Colonic mucosa (tissue), 4 donors: ENCODE measurements at regions not wholly inside any gene's neighbourhood (a gene's known extent, or its start where the extent isn't known, plus 50 kb on each side); places are given as distances from the start of the nearest gene placed in this dataset.

ENCODE experiments used
- DNase-seq: peaks from one replicate; pipeline ENCODE4 v3.0.0-alpha.2; 2020
- H3K27ac ChIP-seq: fragments of 200-600 bp; one replicate; pipeline ENCODE4 v1.8.0; 2021
- H3K27me3 ChIP-seq: fragments of 200-600 bp; one replicate; pipeline ENCODE4 v1.8.0; 2021
- H3K36me3 ChIP-seq: fragments of 200-600 bp; one replicate; pipeline ENCODE4 v1.8.0; 2021
- H3K4me1 ChIP-seq: fragments of 200-600 bp; one replicate; pipeline ENCODE4 v1.8.0; 2021; ENCODE audit warnings: mild to moderate bottlenecking
- H3K4me3 ChIP-seq: fragments of 200-600 bp; one replicate; pipeline ENCODE4 v1.8.0; 2021
- H3K9ac ChIP-seq, 2 donors: one replicate each; pipeline ENCODE4 v1.7.0; 2013; ENCODE audit warnings: control low read depth in 2 of 2, low read depth in 2 of 2, low read length in 2 of 2
- H3K9me3 ChIP-seq: fragments of 200-600 bp; one replicate; pipeline ENCODE4 v1.8.0; 2021
- intact Hi-C: fragments of 100-400 bp; cut with DNase I; formaldehyde crosslinking; loops from one replicate; pipeline ENCODE4 v1.14.1; 2022
- TF ChIP-seq, protein P1 (sequence below): fragments of 200-600 bp; IDR thresholded peaks from one replicate; pipeline ENCODE4 v1.8.0; 2022; ENCODE audit warnings: antibody characterized with exemption, mild to moderate bottlenecking
- donor health status: healthy.
- donor health status: DM: no; HTN: no; CAD: no.
- donor health status: DM: no; HTN: no; CAD: no.

DNA sequence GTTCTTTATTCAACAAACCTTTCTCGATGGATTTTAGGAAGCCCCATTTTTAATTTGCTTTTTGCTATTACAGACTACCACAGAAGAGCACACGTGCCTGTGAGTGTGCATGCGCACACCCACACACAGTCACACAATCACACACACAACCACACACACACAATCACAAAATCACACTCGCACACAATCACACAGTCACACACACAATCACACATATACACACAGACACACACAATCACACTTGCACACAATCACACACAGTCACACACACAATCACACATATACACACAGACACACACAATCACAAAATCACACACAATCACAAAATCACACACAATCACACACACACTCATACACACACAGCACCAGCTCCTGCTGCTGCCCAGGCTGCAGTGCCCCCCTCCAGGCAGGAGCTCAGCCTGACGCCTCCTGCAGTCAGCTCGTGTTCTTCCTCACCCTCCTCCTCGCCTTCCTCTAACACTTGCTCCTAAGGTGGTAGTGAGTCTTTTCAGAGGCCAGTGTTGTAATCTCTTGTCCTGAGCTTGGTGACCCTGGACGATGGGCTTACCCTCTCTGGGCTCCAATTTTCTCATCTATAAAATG, 125.0 kb upstream of the SOX1 start:
- no peak overlapping the region for H3K4me3 ChIP-seq
- no peak for DNase-seq
- no peaks in the 10 kb centered on the region for H3K36me3 ChIP-seq
- H3K9me3 ChIP-seq, result no peaks in the 10 kb centered on the region
- no peaks in the 10 kb centered on the region for H3K27me3 ChIP-seq
- no peak overlapping the region for H3K27ac ChIP-seq
- no peak overlapping the region for H3K9ac ChIP-seq
- H3K4me1 ChIP-seq, result no peaks in the 10 kb centered on the region
- intact Hi-C loops, result no loop called here
- TF ChIP-seq, protein P1, sequence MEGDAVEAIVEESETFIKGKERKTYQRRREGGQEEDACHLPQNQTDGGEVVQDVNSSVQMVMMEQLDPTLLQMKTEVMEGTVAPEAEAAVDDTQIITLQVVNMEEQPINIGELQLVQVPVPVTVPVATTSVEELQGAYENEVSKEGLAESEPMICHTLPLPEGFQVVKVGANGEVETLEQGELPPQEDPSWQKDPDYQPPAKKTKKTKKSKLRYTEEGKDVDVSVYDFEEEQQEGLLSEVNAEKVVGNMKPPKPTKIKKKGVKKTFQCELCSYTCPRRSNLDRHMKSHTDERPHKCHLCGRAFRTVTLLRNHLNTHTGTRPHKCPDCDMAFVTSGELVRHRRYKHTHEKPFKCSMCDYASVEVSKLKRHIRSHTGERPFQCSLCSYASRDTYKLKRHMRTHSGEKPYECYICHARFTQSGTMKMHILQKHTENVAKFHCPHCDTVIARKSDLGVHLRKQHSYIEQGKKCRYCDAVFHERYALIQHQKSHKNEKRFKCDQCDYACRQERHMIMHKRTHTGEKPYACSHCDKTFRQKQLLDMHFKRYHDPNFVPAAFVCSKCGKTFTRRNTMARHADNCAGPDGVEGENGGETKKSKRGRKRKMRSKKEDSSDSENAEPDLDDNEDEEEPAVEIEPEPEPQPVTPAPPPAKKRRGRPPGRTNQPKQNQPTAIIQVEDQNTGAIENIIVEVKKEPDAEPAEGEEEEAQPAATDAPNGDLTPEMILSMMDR, result no peak

DNA sequence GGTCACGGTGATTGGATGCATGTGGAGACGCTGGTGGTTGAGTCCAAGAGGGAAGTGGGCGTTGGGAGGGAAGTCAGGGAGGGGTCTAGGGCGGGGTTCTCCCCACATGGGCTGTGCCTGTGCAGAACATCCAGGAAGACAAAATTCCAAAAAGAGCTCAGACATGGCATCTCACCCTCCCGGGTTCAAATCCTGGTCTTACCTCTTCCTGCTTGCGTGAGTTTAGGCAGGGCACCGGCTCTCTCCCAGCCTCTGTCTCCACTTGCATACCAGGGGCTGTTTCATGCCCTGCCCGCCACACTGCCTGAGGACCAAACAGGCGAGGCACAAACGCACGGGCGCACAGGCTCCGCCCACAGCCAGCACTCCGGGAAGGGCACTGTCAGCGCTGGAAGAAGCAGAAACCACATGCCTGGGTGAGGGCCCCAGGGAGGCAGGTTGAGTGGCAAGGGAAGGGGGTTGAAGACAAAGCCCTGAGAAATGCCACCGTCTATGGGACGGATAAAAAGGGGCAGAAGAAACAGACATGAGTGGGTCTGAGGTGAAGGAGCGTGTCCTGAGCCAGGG, 123.6 kb upstream of the SOX1 start:
- TF ChIP-seq, protein P1, result no peak
- no peak overlapping the region for H3K9ac ChIP-seq
- intact Hi-C loops, result no loop called here

DNA sequence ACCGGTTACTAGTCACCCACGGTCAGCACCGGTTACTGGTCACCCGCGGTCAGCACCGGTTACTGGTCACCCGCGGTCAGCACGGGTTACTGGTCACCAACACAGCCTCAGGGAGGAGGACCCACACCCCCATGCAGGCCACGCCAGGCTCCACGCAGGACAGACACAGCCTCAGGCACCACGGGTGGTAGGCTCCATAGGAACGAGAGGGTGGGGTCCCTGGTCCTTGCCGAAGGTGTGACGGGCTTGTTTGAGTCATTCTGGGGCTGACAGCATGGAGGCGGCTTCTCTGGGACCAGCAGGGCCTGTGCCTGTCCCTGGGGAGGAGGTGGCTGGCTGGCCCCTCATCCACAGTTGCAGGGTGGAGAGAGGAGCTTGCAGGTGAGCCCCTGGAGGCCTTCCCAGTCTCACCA, 122.8 kb upstream of the SOX1 start:
- Histone ChIP-seq H3K4me3 (no peak overlapping the region), H3K9ac (no peak overlapping the region), H3K27ac (no peak overlapping the region), H3K36me3 (no peaks in the 10 kb centered on the region), H3K9me3 (no peaks in the 10 kb centered on the region), H3K27me3 (no peaks in the 10 kb centered on the region), H3K4me1 (no peaks in the 10 kb centered on the region)
- intact Hi-C loops, result no loop called here
- TF ChIP-seq, protein P1, result no peak
- no peak for DNase-seq

More for the DNA sequence above, 123.6 kb upstream of the SOX1 start:
- Histone ChIP-seq H3K4me1 (no peaks in the 10 kb centered on the region), H3K9me3 (no peaks in the 10 kb centered on the region), H3K27me3 (no peaks in the 10 kb centered on the region), H3K36me3 (no peaks in the 10 kb centered on the region), H3K4me3 (no peak overlapping the region), H3K27ac (no peak overlapping the region)
- DNase-seq, result no peak

DNA sequence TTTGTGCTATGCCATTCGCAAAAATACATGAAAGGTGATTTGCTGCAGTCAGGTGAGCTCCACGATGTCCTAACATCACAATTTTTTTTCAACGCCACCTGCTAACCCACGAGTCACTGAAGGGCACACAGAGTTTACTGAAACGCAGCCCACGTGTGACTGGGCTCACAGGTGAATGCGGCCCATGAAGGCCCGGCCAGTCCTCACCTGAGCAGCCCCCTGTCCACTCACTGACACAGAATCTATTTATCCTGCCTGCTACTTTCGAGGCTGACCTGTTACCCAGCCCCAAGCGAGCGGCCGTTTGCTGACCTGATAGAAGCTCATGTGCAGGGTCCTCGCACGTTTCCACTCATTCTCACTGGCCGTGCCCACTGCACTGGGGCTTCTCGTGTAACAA, 121.9 kb upstream of the SOX1 start:
- Histone ChIP-seq H3K36me3 (no peaks in the 10 kb centered on the region), H3K9ac (no peak overlapping the region), H3K4me1 (no peaks in the 10 kb centered on the region), H3K4me3 (no peak overlapping the region), H3K27ac (no peak overlapping the region), H3K27me3 (no peaks in the 10 kb centered on the region), H3K9me3 (no peaks in the 10 kb centered on the region)
- intact Hi-C loops, result no loop called here
- no peak for DNase-seq
- TF ChIP-seq, protein P1, result no peak

DNA sequence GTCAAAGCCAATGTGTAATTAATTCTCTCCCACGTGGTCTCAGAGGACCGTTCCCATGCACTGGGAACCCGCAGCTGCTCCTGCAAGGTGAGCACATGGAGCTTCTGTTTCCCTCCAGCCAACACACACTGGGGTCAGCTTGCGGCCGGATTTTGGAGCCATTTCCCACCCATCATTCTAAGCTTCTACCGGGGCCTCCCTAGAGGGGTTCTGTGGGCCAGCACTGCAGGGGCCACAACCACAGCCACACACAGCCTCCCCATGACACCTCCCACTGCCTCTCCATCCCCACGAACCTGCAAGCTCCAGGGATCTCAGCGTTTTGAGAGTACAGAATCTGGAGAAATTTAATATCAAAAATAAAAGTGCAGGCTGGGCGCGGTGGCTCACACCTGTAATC, 120.7 kb upstream of the SOX1 start:
- TF ChIP-seq, protein P1, result no peak
- Histone ChIP-seq H3K9ac (no peak overlapping the region), H3K27me3 (no peaks in the 10 kb centered on the region), H3K27ac (no peak overlapping the region), H3K36me3 (no peaks in the 10 kb centered on the region), H3K4me1 (no peaks in the 10 kb centered on the region), H3K4me3 (no peak overlapping the region), H3K9me3 (no peaks in the 10 kb centered on the region)
- DNase-seq, result no peak
- intact Hi-C loops, result no loop called here
